ENCODE measurements at regions not wholly inside any gene's neighbourhood (a gene's known extent, or its start where the extent isn't known, plus 50 kb on each side); places are given as distances from the start of the nearest gene placed in this dataset.

GRCh38 chr4:188903986-188904385 lies 764.7 kb downstream of the TRIML1 start:
- no peak for TF ChIP-seq POLR2AphosphoS5 (IDR thresholded peaks at IDR 0.05)
- TF ChIP-seq CTCF (IDR thresholded peaks at IDR 0.05), result no peak
- TF ChIP-seq POLR2A (IDR thresholded peaks at IDR 0.05), result no peak
- TF ChIP-seq EP300 (IDR thresholded peaks at IDR 0.05), result no peak

All from gastroesophageal sphincter (tissue), 3 donors.